Dermis microvascular lymphatic vessel endothelial cell (primary cell): ENCODE measurements at regions not wholly inside any gene's neighbourhood (a gene's known extent, or its start where the extent isn't known, plus 50 kb on each side); places are given as distances from the start of the nearest gene placed in this dataset.
"Not testable (repeated sequence)": the region's sequence is repeated elsewhere in the genome, so short reads cannot be mapped to it uniquely, and the experiment has no call there.

ENCODE experiments used
- DNase-seq, 2 donors: peaks; one replicate each; pipeline versions ENCODE4 v3.0.0 to v3.0.0-alpha.2; 2010; ENCODE audit warnings: low read depth in 2 of 2

- DNase-seq: not testable (repeated sequence)
These were observed 94.1 kb upstream of the TPTE start for GRCh38 chr21:10427277-10427676.

GRCh38 chr21:10428981-10429534, 92.3 kb upstream of the TPTE start:
- DNase-seq: not testable (repeated sequence)

- DNase-seq: no peak
These were observed 91.4 kb upstream of the TPTE start for GRCh38 chr21:10430005-10430404.

GRCh38 chr21:10431995-10432394, 89.4 kb upstream of the TPTE start:
- DNase-seq: not testable (repeated sequence)

- not testable (repeated sequence) for DNase-seq
These were observed 88.9 kb upstream of the TPTE start for GRCh38 chr21:10432456-10432855.

- not testable (repeated sequence) for DNase-seq
These were observed 83.4 kb upstream of the TPTE start for GRCh38 chr21:10437977-10438376.

- DNase-seq: not testable (repeated sequence)
These were observed 80.7 kb upstream of the TPTE start for GRCh38 chr21:10440639-10441038.

- DNase-seq: not testable (repeated sequence)
These were observed 79.4 kb upstream of the TPTE start for GRCh38 chr21:10442018-10442417.

GRCh38 chr21:10445685-10446084, 75.7 kb upstream of the TPTE start:
- not testable (repeated sequence) for DNase-seq

GRCh38 chr21:10449451-10449850, 71.9 kb upstream of the TPTE start:
- DNase-seq: not testable (repeated sequence)

GRCh38 chr21:10451274-10451673, 70.1 kb upstream of the TPTE start:
- DNase-seq: not testable (repeated sequence)

GRCh38 chr21:10457765-10458164, 63.6 kb upstream of the TPTE start:
- not testable (repeated sequence) for DNase-seq

GRCh38 chr21:10460957-10461356, 60.4 kb upstream of the TPTE start:
- DNase-seq: not testable (repeated sequence)

- DNase-seq: not testable (repeated sequence)
These were observed 59.9 kb upstream of the TPTE start for GRCh38 chr21:10461445-10461844.

- DNase-seq: no peak
These were observed 58.2 kb upstream of the TPTE start for GRCh38 chr21:10463156-10463555.

GRCh38 chr21:10464975-10465374, 56.4 kb upstream of the TPTE start:
- no peak for DNase-seq

- DNase-seq: not testable (repeated sequence)
These were observed 55.8 kb upstream of the TPTE start for GRCh38 chr21:10465524-10466110.

- no peak for DNase-seq
These were observed 55.2 kb upstream of the TPTE start for GRCh38 chr21:10466200-10466599.
